Adrenal gland (tissue), 9 donors: ENCODE measurements at regions not wholly inside any gene's neighbourhood (a gene's known extent, or its start where the extent isn't known, plus 50 kb on each side); places are given as distances from the start of the nearest gene placed in this dataset.

ENCODE experiments used
- DNase-seq, 7 donors: peaks; one replicate each; pipeline ENCODE4 v3.0.0-alpha.2; 2019 to 2020
- H3K27ac ChIP-seq, 5 donors: fragments of 200-600 bp; sonication (generic) in 4 of 5; 1 replicate in 3 of 5; 2 replicates in 2 of 5; pipeline versions ENCODE4 v1.5.1 to v1.8.0; 2016 to 2020; ENCODE audit warnings: mild to moderate bottlenecking in 1 of 5
- H3K27me3 ChIP-seq: fragments of 200-600 bp; 2 replicates; pipeline ENCODE4 v1.8.0; 2021
- H3K36me3 ChIP-seq, 2 donors: fragments of 200-600 bp; replicated peaks in 1 of 2; 1 replicate in 1 of 2; 2 replicates in 1 of 2; pipeline versions ENCODE4 v1.5.1 to v1.8.0; 2018 to 2022
- H3K4me1 ChIP-seq, 2 donors: fragments of 200-600 bp; replicated peaks in 1 of 2; 1 replicate in 1 of 2; 2 replicates in 1 of 2; pipeline versions ENCODE4 v1.5.1 to v1.8.0; 2018 to 2021
- H3K4me3 ChIP-seq, 4 donors: fragments of 200-600 bp; sonication (generic) in 3 of 4; one replicate each; pipeline ENCODE4 v1.5.1; 2016 to 2018
- H3K9me3 ChIP-seq, 3 donors: fragments of 200-600 bp; sonication (generic) in 1 of 3; replicated peaks in 1 of 3; 1 replicate in 2 of 3; 2 replicates in 1 of 3; pipeline versions ENCODE4 v1.5.1 to v1.8.0; 2016 to 2021
- CTCF ChIP-seq, 6 experiments: fragments of 450-650 bp in 4 of 6; fragments of 200-600 bp in 2 of 6; sonication (generic) in 1 of 6; IDR thresholded peaks; 1 replicate in 5 of 6; 2 replicates in 1 of 6; pipeline versions ENCODE4 v1.5.1 to v1.8.0; 2016 to 2021; ENCODE audit warnings: antibody characterized with exemption in 6 of 6, mild to moderate bottlenecking in 2 of 6, moderate library complexity in 1 of 6
- POLR2A ChIP-seq, 2 donors: fragments of 450-650 bp; IDR thresholded peaks; one replicate each; pipeline ENCODE4 v1.6.1; 2017; ENCODE audit warnings: antibody characterized with exemption in 2 of 2, mild to moderate bottlenecking in 2 of 2, moderate library complexity in 1 of 2
- WGBS, 4 donors: extraction: QIAGEN DNeasy Blood & Tissue Kit in 2 of 4; methylation state at CpG; one replicate each; pipeline versions ENCODE4 v1.1.5 to v1.1.7; 2013 to 2017; 5-methylcytosine and 5-hydroxymethylcytosine counted together
- intact Hi-C, 2 donors: fragments of 100-400 bp; cut with DNase I; formaldehyde crosslinking; loops; one replicate each; pipeline versions ENCODE4 v1.14.1 to v1.15.0; 2022 to 2023
- donor health status: healthy with polysubstance abuse.
- donor health status: Bipolar disorder and iron deficiency.
- donor health status: DM: yes; HTN: yes; CAD: no.
- donor health status: DM: no; HTN: no; CAD: no.
- donor health status: DM: no; HTN: no; CAD: no.

- intact Hi-C loops: no loop called here
- WGBS, 4 donors: 0 to 94% (median 45%) methylated on average over 1 of the region's 1 CpG
- no peak for TF ChIP-seq POLR2A (IDR thresholded peaks at IDR 0.05)
- TF ChIP-seq CTCF (IDR thresholded peaks at IDR 0.05): no peak
- no peak for DNase-seq
- Histone ChIP-seq H3K4me3 (no peak overlapping the region), H3K27ac (no peak overlapping the region), H3K27me3 (no peaks in the 10 kb centered on the region), H3K4me1 (peaks cover 3 to 11% of the 10 kb centered on the region in 2 donors), H3K9me3 (no peaks in the 10 kb centered on the region), H3K36me3 (no peaks in the 10 kb centered on the region)
These were observed 319.6 kb downstream of the PIK3C3 start for GRCh38 chr18:42274488-42275137.

DNA sequence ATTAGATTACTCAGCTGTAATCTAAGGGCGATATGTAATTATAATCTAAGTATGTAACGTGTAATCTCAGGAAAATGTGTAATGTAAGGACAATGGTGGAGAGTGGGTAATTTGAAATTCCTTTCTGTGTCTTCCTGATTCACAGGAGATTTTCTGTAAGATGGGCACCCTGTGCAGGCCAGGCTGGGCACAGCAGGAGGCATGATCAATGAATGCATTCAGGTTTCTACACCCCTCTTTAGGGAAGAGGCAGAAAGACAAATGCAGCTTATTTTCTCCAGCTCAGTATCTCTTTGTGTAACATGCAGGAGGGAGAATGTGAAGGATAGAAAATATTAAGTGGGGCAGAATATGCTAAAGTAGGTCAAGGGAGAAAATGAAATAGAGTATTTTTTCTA, 320.1 kb downstream of the PIK3C3 start:
- Histone ChIP-seq H3K4me1 (peaks cover 3 to 11% of the 10 kb centered on the region in 2 donors), H3K27me3 (no peaks in the 10 kb centered on the region), H3K9me3 (no peaks in the 10 kb centered on the region), H3K27ac (no peak overlapping the region), H3K4me3 (no peak overlapping the region), H3K36me3 (no peaks in the 10 kb centered on the region)
- TF ChIP-seq POLR2A (IDR thresholded peaks at IDR 0.05) (no peak), CTCF (IDR thresholded peaks at IDR 0.05) (no peak)
- no peak for DNase-seq
- intact Hi-C loops: no loop called here
- WGBS, 4 donors: 67 to 91% (median 81%) methylated on average over 2 of the region's 2 CpGs

DNA sequence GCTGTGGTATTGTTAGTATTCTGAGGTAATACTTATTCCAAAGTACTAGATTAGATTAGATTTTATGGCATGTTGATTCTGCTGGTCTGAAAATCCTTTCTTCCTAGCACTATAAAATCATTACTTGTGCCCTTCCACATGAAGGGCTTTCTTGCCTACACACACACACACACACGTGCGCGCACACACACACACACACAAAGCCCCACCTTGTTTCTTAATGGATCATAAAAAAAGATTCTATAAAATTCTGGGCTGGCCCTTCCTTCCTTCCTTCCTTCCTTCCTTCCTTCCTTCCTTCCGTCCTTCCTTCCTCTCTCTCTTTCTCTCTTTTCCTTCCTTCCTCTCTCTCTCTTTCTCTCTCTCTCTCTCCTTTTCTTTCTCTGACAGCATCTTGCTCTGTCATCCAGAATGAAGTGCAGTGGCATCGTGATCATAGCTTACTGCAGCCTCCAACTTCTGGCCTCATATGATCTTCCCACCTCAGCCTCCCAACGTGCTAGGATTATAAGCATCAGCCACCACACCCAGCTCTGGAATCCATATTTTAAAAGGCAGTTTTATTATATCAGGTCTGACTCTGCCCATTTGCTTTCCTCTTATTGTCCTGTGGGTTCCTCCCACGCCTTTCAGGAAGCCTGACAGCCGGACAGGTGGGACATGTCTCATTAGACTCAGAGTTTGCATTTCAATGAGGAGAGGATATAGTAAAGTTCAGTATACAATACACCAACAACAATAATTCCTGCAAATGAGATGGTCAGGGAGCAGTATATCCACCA, 321.1 kb downstream of the PIK3C3 start:
- Histone ChIP-seq H3K4me1 (peaks cover 3 to 11% of the 10 kb centered on the region in 2 donors), H3K36me3 (no peaks in the 10 kb centered on the region), H3K4me3 (no peak overlapping the region), H3K9me3 (no peaks in the 10 kb centered on the region), H3K27ac (no peak overlapping the region), H3K27me3 (no peaks in the 10 kb centered on the region)
- 72 to 83% (median 74%) methylated on average over 7 to 8 of the region's 8 CpGs for WGBS, 4 donors
- TF ChIP-seq POLR2A (IDR thresholded peaks at IDR 0.05) (no peak), CTCF (IDR thresholded peaks at IDR 0.05) (no peak)
- DNase-seq: no peak
- intact Hi-C loops: no loop called here

DNA sequence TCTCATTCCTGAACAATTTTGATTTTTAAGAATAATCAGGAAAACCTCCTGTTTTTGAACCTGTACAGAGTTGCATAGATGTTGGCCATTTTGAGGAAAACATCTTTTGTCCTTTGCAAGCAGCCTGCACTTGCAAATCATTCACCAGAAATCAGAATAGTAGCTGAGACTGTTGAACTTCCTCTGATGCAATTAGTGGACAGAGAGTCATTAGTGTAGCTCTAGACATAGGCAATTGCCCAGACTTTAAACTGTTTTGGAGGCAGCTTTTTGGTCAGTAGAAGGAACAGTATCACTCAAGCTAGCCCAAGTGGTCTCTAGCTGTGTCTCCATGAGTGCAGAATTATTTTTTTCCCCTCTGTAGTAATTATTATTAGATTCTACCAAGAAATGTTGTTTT, 326.1 kb downstream of the PIK3C3 start:
- intact Hi-C loops: no loop called here
- Histone ChIP-seq H3K27me3 (no peaks in the 10 kb centered on the region), H3K9me3 (no peaks in the 10 kb centered on the region), H3K36me3 (no peaks in the 10 kb centered on the region), H3K27ac (no peak overlapping the region), H3K4me3 (no peak overlapping the region), H3K4me1 (peaks cover 0 to 3% of the 10 kb centered on the region in 2 donors)
- TF ChIP-seq CTCF (IDR thresholded peaks at IDR 0.05) (no peak), POLR2A (IDR thresholded peaks at IDR 0.05) (no peak)
- no peak for DNase-seq
